Kidney epithelial cell (primary cell): ENCODE measurements at regions not wholly inside any gene's neighbourhood (a gene's known extent, or its start where the extent isn't known, plus 50 kb on each side); places are given as distances from the start of the nearest gene placed in this dataset.

ENCODE experiments used
- DNase-seq: peaks from one replicate; pipeline ENCODE4 v3.0.0-alpha.2; 2010; ENCODE audit warnings: low read depth
- H3K27me3 ChIP-seq: 2 replicates; pipeline ENCODE4 v1.6.0; 2011; ENCODE audit warnings: low read length; ENCODE audit not compliant: control insufficient read depth, insufficient read depth
- H3K36me3 ChIP-seq: 2 replicates; pipeline ENCODE4 v1.5.1; 2011; ENCODE audit warnings: low read length; ENCODE audit not compliant: control insufficient read depth, insufficient read depth
- H3K4me3 ChIP-seq: 2 replicates; pipeline ENCODE4 v1.5.1; 2011; ENCODE audit warnings: low read depth, mild to moderate bottlenecking, control low read depth, low read length
- TF ChIP-seq, protein P1 (sequence below): IDR thresholded peaks from 2 replicates; pipeline ENCODE4 v1.5.1; 2011; ENCODE audit warnings: mild to moderate bottlenecking, moderate library complexity, low read length, control low read depth, inconsistent platforms; ENCODE audit not compliant: insufficient read depth, poor library complexity, severe bottlenecking

DNA sequence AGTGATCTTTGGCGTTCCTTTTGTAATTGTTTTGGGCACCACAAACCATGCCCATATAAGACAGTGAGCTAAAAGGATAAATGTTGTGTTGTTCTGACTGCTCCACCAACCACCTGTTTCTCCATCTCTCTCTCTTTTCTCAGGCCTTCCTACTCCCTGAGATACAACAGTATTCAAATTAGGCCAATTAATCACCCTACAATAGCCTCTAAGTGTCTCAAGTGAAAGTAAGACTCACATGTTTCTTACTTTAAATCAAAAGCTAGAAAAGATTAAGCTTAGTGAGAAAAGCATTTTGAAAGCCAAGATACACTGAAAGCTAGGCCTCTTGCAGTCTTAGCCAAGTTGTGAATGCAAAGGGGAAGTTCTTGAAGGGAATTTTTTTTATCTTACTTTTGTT, 268.8 kb upstream of the NREP start:
- no peaks in the 10 kb centered on the region for H3K27me3 ChIP-seq
- TF ChIP-seq, protein P1, sequence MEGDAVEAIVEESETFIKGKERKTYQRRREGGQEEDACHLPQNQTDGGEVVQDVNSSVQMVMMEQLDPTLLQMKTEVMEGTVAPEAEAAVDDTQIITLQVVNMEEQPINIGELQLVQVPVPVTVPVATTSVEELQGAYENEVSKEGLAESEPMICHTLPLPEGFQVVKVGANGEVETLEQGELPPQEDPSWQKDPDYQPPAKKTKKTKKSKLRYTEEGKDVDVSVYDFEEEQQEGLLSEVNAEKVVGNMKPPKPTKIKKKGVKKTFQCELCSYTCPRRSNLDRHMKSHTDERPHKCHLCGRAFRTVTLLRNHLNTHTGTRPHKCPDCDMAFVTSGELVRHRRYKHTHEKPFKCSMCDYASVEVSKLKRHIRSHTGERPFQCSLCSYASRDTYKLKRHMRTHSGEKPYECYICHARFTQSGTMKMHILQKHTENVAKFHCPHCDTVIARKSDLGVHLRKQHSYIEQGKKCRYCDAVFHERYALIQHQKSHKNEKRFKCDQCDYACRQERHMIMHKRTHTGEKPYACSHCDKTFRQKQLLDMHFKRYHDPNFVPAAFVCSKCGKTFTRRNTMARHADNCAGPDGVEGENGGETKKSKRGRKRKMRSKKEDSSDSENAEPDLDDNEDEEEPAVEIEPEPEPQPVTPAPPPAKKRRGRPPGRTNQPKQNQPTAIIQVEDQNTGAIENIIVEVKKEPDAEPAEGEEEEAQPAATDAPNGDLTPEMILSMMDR, result no peak
- H3K36me3 ChIP-seq, result no peaks in the 10 kb centered on the region
- H3K4me3 ChIP-seq, result no peak overlapping the region
- DNase-seq, result no peak

DNA sequence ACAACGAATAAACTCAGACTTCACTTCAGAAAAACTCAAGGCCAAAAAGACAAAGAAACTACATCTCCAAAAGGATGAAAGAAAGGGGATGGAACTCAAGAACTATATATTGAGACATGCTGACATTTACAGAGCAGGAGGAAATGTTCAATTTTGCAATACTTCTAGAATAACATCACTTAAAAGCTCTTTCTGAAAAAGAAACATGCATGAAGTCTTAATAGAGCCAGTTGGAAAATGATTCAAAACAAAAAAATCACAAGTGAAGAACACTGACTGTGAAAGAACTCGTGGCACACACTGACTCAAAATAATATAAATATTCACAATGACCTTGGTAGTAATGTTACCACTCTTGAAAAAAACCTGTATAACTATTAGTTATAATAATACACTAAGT, 267.8 kb upstream of the NREP start:
- no peak for DNase-seq
- Histone ChIP-seq H3K4me3 (no peak overlapping the region), H3K36me3 (no peaks in the 10 kb centered on the region), H3K27me3 (no peaks in the 10 kb centered on the region)
- TF ChIP-seq, protein P1, result no peak

DNA sequence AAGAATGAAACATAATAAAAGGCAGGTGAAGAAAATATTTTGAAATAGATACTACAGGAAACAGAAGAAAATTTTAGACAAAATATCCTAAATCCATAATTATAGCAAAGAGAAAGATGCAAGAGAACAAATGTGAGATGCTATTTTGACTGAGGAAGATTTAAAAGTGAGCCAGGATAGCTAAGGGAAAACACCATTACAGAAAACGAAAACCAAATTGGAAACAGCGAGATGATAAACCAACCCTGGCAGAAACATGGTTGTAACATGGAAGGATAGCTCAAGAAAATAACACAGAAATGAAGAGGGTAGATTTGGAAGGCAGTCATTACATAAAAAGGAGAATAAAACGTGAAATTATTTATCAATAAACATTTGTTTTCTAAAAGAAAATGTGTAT, 267.2 kb upstream of the NREP start:
- no peak for DNase-seq
- no peaks in the 10 kb centered on the region for H3K27me3 ChIP-seq
- no peak overlapping the region for H3K4me3 ChIP-seq
- TF ChIP-seq, protein P1, result no peak
- H3K36me3 ChIP-seq, result no peaks in the 10 kb centered on the region

DNA sequence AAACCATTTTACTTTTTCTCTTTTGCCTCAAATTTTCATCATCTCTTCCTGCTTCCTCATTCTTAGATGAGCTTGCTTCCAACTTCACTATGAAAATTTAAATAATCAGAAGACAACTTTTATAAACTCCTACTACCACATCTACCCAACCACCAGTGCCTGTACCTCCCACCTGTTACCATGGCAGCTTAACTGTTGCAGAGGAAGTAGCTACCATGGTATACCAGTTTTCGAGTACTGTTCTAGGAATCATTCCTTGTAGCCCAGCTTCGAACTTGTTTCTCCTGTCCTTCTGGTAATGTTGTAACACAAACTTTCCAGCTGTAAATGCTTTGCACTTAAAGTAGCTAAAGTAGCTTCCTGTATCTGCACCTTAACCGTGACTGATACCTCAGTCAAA, 266.8 kb upstream of the NREP start:
- TF ChIP-seq, protein P1, result no peak
- H3K4me3 ChIP-seq, result no peak overlapping the region
- H3K27me3 ChIP-seq, result no peaks in the 10 kb centered on the region
- no peaks in the 10 kb centered on the region for H3K36me3 ChIP-seq
- no peak for DNase-seq

DNA sequence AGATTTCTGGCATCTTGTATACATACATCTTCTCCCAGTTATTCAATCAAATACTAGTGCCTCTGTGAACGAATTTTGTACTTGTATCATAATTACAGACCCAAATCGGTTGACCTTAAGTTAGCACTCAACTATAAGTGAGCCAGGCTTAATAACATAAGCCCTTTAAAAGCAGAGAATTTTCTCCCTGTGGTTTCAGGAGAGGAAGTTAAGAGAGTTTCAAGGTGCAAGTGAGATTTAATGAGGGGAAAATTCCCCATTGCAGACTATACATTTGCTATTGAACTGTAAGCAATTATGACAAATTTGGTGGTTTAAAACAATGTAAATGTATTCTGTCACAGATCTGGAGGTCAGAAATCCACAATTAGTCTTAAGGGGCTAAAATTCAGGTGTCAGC, 261.9 kb upstream of the NREP start:
- no peak overlapping the region for H3K4me3 ChIP-seq
- DNase-seq, result no peak
- H3K27me3 ChIP-seq, result no peaks in the 10 kb centered on the region
- TF ChIP-seq, protein P1, result no peak
- H3K36me3 ChIP-seq, result no peaks in the 10 kb centered on the region

DNA sequence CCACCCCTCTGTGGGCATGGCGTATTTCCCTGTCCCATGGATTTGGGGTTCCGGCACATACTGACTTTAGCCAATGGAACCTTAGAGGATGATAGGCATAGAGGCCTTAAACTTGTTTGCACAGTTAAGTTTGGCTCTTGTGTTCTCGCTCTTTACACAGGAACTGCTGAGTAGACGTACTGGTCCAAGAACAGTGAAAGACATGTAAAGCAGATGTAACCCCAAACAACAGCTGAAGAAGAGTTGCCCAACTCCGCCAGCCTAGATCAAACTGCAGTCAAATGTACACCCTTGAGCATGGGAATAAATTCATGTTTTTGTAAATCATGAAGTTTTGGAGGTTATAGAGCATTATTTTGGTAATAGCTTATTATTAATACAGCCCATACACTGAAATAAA, 260.0 kb upstream of the NREP start:
- H3K36me3 ChIP-seq, result no peaks in the 10 kb centered on the region
- DNase-seq, result no peak
- TF ChIP-seq, protein P1, result no peak
- no peaks in the 10 kb centered on the region for H3K27me3 ChIP-seq
- H3K4me3 ChIP-seq, result no peak overlapping the region
